SH-SY5Y (cell line): ENCODE measurements at regions not wholly inside any gene's neighbourhood (a gene's known extent, or its start where the extent isn't known, plus 50 kb on each side); places are given as distances from the start of the nearest gene placed in this dataset.

Experiments
- GATA2 ChIP-seq: IDR thresholded peaks from 2 replicates; pipeline ENCODE4 v1.6.1; 2011; ENCODE audit warnings: mild to moderate bottlenecking, low read depth, low read length
- GATA3 ChIP-seq: IDR thresholded peaks from 2 replicates; pipeline ENCODE4 v1.6.1; 2011; ENCODE audit warnings: low read depth, mild to moderate bottlenecking, low read length, moderate library complexity

DNA sequence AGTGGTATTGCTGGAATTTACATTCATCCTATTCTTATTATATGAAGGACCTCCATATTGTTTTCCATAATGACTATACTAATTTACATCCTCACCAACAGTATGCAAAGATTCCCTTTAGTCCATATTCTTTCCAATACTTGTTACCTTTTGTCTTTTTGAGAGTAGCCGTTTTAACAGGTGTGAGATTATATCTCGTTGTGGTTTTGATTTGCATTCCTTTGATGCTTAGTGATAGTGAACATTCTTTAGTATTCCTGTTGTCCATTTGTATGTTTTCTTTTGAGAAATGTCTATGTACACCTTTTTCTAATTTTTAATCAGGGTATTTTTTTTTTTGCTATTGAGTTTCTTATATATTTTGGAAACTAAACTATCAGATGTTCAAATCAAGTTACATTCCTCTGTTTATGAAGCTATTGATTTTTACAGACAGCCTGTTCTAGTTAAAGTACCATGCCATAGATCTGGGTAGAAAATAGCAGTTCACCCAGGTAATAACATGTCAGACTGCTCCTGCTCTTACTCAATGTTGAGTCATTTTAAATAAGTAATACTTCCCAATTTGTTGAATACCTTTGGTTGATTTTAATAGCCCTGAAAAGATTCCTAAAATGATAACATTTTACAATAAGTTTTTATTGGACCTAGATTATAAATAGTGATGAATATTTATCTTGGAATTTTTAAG is 1108.7 kb downstream of the NCAM2 start:
- TF ChIP-seq GATA3: no peak
- no peak for TF ChIP-seq GATA2
